ENCODE measurements at regions not wholly inside any gene's neighbourhood (a gene's known extent, or its start where the extent isn't known, plus 50 kb on each side); places are given as distances from the start of the nearest gene placed in this dataset.

DNA sequence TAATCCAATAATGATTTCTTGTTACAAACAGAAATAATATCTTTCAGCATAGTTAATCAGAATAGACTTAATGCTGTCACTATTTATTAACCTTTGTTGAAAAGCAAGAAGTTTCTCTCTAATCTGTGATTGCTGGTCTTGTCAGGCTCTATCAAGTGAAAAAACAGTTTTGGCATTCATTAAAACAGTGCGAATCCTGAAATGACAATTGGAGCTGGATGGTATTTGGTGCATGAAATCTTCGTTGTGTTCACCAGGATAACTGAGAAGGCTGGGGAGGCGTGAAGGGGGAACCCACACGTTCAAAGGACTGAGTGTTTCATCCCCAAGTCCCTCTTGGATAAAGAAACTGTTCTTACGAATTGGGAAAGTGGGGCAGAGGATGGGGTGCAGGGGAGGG lies 190.2 kb upstream of the MYL2 start:
- Histone ChIP-seq H3K9ac (no peak overlapping the region), H3K79me2 (ENCODE audit: insufficient read depth, low read depth) (no peaks in the 10 kb centered on the region), H3K4me3 (IDR thresholded peaks at IDR 0.05; ENCODE audit: insufficient read depth, low read depth, low read length) (no peak overlapping the region), H3K36me3 (ENCODE audit: insufficient read depth) (no peaks in the 10 kb centered on the region), H4K20me1 (ENCODE audit: insufficient read depth) (no peaks in the 10 kb centered on the region), H3K27ac (no peak overlapping the region), H3K27me3 (ENCODE audit: insufficient read depth, low read depth) (no peaks in the 10 kb centered on the region), H2AFZ (ENCODE audit: low read depth) (no peak overlapping the region), H3K4me2 (no peak overlapping the region), H3K4me1 (ENCODE audit: low read depth, poor library complexity, severe bottlenecking) (no peaks in the 10 kb centered on the region)
- TF ChIP-seq, protein P1, sequence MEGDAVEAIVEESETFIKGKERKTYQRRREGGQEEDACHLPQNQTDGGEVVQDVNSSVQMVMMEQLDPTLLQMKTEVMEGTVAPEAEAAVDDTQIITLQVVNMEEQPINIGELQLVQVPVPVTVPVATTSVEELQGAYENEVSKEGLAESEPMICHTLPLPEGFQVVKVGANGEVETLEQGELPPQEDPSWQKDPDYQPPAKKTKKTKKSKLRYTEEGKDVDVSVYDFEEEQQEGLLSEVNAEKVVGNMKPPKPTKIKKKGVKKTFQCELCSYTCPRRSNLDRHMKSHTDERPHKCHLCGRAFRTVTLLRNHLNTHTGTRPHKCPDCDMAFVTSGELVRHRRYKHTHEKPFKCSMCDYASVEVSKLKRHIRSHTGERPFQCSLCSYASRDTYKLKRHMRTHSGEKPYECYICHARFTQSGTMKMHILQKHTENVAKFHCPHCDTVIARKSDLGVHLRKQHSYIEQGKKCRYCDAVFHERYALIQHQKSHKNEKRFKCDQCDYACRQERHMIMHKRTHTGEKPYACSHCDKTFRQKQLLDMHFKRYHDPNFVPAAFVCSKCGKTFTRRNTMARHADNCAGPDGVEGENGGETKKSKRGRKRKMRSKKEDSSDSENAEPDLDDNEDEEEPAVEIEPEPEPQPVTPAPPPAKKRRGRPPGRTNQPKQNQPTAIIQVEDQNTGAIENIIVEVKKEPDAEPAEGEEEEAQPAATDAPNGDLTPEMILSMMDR (conservative IDR thresholded peaks at IDR 0.05; ENCODE audit: low read depth, low read length) = no peak

- Histone ChIP-seq H3K27ac (no peak overlapping the region), H3K4me3 (IDR thresholded peaks at IDR 0.05; ENCODE audit: insufficient read depth, low read depth, low read length) (no peak overlapping the region), H4K20me1 (ENCODE audit: insufficient read depth) (no peaks in the 10 kb centered on the region), H3K27me3 (ENCODE audit: insufficient read depth, low read depth) (no peaks in the 10 kb centered on the region), H3K9ac (no peak overlapping the region), H3K4me2 (no peak overlapping the region), H3K79me2 (ENCODE audit: insufficient read depth, low read depth) (no peaks in the 10 kb centered on the region), H3K36me3 (ENCODE audit: insufficient read depth) (no peaks in the 10 kb centered on the region), H2AFZ (ENCODE audit: low read depth) (no peak overlapping the region), H3K4me1 (ENCODE audit: low read depth, poor library complexity, severe bottlenecking) (no peaks in the 10 kb centered on the region)
- TF ChIP-seq, protein P1 (conservative IDR thresholded peaks at IDR 0.05; ENCODE audit: low read depth, low read length) = no peak
Observed at GRCh38 chr12:111108726-111109125, 188.3 kb upstream of the MYL2 start.

DNA sequence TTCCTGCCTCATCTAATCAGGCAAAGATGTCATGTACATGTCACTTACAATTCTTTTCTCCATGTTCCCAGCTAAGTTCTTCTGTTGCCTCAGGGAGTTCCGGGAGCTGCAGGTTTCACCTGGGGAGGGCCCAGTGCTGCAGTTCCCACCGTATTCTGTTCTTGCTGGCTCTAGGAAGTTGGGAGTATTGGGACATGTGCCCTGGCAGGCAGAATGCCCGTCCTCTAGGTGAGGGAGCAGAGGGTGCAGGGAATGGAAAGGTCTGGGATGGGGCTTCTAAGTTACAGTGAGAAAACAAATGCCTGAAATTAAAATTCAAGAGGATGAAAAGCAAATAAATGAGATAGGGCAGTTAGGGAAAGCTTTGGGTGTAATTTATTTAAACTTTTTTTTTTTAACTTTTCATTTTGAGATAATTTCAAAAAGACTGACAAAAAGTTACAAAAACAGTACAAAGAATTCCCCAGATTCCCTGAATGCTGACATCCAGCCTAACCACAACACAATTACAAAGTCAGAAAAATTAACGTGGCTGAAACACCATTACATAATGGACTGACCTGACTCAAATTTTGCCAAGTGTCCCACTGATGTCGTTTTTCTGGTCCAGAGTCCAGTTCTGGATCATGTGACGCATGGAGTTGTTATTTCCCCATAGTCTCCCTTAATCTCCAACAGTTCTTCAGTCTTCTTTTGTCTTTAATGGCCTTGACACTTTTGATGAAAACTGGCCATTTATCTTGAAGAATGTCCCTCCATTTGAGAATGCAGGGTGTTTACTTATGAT lies 187.2 kb upstream of the MYL2 start:
- Histone ChIP-seq H3K27ac (no peak overlapping the region), H3K4me3 (IDR thresholded peaks at IDR 0.05; ENCODE audit: insufficient read depth, low read depth, low read length) (no peak overlapping the region), H3K36me3 (ENCODE audit: insufficient read depth) (no peaks in the 10 kb centered on the region), H3K27me3 (ENCODE audit: insufficient read depth, low read depth) (no peaks in the 10 kb centered on the region), H3K79me2 (ENCODE audit: insufficient read depth, low read depth) (no peaks in the 10 kb centered on the region), H2AFZ (ENCODE audit: low read depth) (no peak overlapping the region), H3K9ac (no peak overlapping the region), H3K4me2 (no peak overlapping the region), H3K4me1 (ENCODE audit: low read depth, poor library complexity, severe bottlenecking) (no peaks in the 10 kb centered on the region), H4K20me1 (ENCODE audit: insufficient read depth) (no peaks in the 10 kb centered on the region)
- TF ChIP-seq, protein P1 (conservative IDR thresholded peaks at IDR 0.05; ENCODE audit: low read depth, low read length) = no peak

GRCh38 chr12:111105294-111105693 lies 184.9 kb upstream of the MYL2 start:
- Histone ChIP-seq H3K9ac (no peak overlapping the region), H3K36me3 (ENCODE audit: insufficient read depth) (no peaks in the 10 kb centered on the region), H3K4me1 (ENCODE audit: low read depth, poor library complexity, severe bottlenecking) (no peaks in the 10 kb centered on the region), H3K4me2 (no peak overlapping the region), H3K27ac (no peak overlapping the region), H3K79me2 (ENCODE audit: insufficient read depth, low read depth) (no peaks in the 10 kb centered on the region), H3K27me3 (ENCODE audit: insufficient read depth, low read depth) (no peaks in the 10 kb centered on the region), H4K20me1 (ENCODE audit: insufficient read depth) (no peaks in the 10 kb centered on the region), H3K4me3 (IDR thresholded peaks at IDR 0.05; ENCODE audit: insufficient read depth, low read depth, low read length) (no peak overlapping the region), H2AFZ (ENCODE audit: low read depth) (no peak overlapping the region)
- TF ChIP-seq, protein P1 (conservative IDR thresholded peaks at IDR 0.05; ENCODE audit: low read depth, low read length) = no peak
